HPDE6-E6E7 (cell line): ENCODE measurements at regions not wholly inside any gene's neighbourhood (a gene's known extent, or its start where the extent isn't known, plus 50 kb on each side); places are given as distances from the start of the nearest gene placed in this dataset.

Experiments
- DNase-seq: peaks from one replicate; pipeline ENCODE4 v3.0.0; 2011; ENCODE audit warnings: missing footprints; ENCODE audit errors: extremely low spot score

DNA sequence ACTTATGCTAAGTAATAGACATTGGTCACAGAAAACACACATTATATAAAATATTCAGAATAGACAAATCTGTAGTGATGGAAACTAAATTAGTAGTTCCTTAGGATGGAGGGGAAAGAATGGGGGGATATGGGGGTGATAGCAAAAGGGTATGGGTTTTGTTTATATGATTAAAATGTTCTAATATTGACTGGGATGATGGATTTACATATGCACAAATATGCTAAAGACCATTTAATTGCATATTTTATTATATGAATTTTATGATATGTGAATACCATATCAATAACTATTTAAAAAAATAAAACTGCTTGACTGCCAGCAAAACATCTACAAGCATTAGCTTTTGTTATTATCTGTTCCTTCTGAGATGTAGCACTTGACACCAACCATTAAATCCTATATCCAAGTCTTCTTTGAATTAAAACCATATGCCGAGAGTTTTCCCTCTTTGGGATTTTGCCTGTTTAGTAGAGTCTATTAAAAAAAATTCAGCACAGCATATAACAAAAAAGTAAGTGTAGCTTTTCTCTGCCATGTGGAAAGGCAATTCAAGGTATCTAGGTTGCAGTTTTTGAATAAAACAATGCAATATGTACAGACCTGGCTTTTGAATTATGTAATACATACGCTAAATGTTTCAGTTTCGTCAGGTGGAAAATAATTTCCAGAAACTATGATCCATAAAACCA lies 2584.1 kb upstream of the PCDH20 start:
- DNase-seq, result no peak

DNA sequence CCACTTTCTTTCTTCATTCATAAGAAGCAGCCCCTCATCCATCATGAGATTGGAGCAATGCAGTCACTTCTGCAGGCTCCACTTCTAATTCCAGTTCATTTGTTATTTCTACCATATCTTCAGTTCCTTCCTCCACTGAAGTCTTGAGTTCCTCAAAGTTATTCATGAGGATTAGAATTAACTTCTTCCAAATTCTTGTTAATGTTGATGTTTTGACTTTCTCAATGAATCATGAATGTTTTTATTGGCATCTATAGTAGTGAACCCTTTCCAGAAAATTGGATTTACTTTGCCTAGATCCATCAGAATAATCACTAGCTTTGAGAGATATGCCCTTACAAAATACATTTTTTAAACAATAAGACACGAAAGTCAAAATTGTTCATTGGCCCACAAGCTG lies 2567.7 kb upstream of the PCDH20 start:
- no peak for DNase-seq

DNA sequence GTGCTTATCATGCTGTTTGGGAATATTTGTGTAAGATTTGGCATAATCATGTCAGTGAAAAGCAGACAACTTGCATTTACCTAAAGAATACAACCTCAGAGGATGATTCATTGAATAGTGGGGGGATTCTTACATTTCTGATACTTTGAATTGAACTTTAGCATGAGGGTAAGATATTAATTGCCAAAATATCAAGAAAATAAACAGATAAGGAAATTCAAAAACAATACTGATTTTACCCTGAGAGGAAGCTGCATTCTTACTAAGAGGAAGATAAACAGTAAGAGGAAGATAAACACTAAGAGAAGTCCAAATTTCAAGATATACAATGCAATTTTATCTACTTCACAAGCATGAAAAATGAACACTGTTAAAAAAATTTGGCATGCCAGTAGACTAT lies 2564.3 kb upstream of the PCDH20 start:
- no peak for DNase-seq

DNA sequence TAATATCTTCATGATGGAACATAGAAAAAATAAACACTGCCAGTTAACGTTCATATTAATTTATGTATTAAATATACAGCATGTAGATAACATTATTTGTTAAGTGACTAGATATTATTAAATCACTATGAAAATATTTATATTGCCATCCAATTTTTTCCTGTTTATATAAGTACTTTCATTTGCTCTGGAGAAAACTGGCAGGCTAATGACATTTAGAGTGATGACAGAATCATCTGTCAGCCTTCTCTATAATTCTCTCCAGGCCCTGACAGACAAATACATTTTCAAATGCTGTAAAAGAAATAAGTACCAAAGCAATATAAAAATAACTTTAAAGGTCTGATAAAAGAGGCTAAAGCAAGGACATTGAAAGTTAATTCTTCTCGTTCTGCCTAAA lies 2556.7 kb upstream of the PCDH20 start:
- no peak for DNase-seq

DNA sequence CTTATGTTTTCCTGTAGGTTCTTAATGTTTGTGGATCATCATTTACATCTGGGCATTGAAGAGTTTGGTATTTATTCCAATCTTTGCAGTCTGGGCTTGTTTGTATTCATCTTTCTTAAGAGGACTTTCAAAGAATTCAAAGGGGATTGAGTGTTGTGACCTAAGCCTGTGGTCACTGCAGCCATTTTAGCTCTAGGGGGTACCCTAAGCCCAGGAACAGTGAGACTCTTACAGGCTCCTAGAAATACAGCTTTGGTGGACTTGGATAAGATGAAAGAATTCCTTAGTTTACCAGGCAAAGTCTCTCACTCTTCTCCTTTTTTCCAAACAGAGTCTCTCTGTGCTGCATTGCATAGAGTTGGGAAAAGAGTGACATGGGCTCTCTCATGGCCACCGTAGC lies 2539.0 kb upstream of the PCDH20 start:
- no peak for DNase-seq

DNA sequence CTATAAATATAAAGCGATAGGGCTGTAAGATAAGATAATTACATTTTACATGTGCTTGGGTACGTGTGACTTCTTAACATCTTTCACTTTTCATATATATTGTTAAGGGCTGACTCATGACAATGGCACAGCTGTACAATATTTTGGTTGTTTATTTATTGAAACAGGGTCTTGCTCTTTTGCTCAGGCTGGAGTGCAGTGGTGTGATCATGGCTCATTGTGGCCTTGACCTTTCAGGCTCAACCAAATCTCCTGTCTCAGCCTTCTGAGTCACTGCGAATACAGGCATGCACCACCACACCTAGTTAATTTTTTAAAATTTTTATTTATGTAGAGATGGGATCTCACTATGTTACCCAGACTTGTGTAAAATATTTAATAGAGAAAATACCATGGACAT lies 2532.4 kb upstream of the PCDH20 start:
- DNase-seq, result no peak

DNA sequence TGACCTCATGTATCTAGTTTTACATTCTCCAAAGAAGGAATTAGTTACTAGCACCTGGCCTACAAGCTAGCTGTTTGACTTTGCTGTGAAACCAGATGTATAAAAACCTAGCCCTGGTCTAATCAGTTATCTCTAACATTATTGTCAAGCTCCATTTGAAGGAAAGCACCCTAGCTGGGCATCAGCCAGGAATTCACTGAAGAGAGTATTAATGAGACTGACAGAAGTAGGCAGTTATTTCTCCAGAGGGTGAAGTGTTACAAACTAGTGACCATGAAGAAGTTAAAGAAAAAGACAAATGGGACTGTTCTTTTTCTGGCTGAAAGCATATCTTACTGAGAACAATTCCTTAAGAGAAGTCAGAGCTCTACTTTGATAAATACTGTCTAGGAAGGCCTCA lies 2529.3 kb upstream of the PCDH20 start:
- DNase-seq, result no peak

DNA sequence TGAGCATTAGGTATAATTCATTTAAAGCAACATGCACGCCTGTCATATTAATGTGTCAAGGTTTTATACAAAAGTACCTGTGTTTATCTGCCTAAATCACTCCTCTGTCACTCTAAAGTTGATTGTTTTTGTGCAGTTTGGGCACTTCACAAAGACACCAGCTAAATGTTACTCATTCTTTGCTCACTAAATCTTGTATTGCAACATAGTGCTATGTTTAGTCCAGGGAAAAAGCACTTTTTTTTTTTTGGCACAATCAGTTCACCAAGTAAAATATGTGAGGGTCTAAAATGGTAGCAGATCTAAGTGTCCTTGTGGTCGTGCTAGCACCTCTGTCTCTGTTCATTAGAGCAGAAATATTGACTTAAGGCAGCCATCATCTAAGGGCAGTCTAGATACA lies 2526.7 kb upstream of the PCDH20 start:
- DNase-seq, result no peak

DNA sequence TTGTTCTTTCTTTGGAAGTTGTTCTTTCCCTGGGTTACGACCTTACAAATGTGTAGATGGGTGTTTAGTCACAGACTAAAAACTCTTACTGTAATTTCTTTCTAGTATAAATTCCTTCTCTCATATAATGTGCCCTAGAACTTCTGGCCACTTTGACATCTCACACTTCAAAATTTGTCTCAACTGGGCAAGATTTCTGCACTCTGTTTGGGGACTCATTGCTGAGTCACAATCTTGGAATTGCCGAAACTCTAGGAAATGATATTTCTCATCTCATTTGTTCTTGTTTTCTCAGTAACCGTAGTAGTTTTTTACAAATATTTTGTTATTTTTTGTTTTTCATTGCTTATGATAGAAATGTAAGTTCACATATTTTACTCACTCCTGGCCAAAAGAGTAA lies 2523.2 kb upstream of the PCDH20 start:
- DNase-seq, result no peak

DNA sequence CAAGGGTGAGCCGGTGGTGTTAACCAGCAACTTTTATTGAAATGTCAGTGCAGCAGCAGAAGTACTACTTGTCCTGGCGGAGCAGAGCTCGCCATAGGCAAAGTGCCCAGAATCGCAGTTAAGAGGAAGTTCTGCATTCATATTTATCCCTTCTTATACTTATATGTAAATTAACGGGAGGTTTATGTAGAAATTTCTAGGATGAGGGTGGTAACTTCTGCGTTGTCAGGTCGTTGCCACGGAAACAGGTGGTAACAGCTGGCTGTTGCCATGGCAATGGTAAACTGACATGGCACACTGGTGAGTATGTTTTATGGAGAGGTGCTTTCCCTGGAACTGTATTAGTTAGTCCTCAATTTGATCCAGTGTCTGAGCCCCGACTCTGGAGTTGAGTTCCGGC lies 2494.9 kb upstream of the PCDH20 start:
- DNase-seq, result no peak

DNA sequence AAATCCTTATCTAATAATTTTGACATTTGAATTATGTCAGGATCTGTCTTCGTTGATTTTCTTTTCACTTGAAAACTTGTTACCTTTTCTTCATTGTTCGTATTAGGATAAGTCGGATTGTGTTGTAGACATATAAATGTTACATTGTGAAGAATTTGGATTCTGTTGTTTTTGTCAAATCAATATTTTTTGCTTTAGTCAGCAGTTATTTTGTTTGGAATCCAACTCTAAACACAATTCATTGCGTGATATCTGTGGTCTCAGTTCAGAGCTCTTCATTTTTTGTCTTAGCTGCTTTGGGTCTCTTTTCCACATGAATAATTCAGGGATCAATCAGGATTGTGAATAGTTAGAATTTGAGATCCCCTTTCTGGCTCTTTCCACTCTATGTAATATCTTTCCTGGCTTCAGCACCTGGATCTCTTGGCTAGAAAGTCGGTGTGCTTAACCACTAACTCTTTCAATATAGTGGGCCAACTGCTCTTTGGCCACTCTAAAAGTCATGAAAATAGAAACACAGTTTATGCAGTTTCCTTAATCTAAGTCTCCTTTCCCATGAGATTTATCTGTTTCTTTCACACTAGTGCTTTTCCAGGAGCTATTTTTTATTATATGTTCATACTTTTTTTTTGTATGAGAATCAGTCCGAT lies 2494.2 kb upstream of the PCDH20 start:
- no peak for DNase-seq

DNA sequence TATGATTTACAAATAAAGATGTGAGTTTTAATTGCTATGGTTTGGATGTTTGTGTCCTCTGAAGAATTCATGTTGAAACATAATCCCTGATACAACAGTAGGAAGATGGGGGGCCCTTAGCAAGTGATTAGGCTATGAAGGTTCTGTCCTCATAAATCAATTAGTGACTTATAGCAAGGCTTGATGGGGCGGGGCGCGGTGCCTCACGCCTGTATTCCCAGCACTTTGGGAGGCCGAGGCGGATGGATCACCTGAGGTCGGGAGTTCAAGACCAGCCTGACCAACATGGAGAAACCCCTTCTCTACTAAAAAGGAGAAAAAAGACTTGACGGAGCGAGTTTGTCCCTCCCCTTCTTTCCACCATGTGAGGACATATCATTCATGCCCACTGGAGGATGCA lies 2486.5 kb upstream of the PCDH20 start:
- no peak for DNase-seq

DNA sequence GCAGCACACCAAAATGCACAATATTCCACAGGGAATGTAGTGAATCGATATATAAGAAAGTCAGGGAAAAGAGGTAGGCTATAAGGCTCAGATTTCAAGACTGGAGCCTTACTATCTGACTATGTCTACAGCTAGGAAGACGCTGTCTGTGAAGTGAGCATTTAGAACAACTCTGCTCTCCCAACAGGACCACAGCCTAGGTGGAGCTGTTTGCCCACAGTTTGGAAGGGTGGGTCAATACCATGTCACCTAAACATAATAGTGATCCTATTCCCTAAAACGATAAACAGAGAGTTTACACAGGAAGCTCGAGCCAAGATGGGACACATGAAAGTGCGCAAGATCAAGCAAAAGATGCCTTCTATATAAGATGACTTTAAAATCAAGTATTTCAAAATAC lies 2486.0 kb upstream of the PCDH20 start:
- no peak for DNase-seq

DNA sequence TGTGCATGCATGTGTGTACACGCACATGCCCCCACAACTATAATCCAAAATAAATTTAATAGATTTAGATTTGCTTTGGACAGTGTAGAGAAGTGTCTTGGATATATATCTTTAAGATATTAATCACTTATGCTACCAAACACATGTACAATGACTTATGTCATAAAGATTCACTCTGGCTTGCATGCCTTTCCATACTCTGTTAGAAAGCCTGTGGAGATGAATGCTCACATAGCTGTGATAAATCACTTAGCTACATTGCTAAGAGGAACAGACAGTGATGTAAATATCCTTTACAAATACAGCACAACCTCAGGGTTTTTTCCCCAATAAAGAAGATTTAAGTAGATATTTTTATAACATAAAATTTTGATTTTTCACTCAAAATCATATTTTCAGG lies 2484.8 kb upstream of the PCDH20 start:
- no peak for DNase-seq

DNA sequence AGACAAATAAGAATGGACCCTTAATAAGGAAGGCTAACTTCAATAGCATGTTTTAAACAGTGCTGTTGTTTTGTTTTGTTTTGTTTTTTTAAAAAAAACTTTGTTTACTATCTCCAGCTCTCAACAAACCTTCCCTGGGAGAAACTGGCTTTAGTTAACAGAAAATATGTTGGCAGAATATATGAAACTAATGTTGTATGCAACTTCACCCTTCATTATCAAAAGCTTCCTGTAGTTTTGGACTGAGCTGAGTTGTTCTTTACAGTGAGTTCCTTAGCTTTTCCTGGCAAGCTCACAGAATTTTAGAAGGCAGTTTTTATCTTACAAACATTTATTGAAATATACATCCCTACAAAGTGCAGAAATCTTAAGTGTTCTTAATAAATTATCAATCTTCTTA lies 2480.7 kb upstream of the PCDH20 start:
- no peak for DNase-seq

DNA sequence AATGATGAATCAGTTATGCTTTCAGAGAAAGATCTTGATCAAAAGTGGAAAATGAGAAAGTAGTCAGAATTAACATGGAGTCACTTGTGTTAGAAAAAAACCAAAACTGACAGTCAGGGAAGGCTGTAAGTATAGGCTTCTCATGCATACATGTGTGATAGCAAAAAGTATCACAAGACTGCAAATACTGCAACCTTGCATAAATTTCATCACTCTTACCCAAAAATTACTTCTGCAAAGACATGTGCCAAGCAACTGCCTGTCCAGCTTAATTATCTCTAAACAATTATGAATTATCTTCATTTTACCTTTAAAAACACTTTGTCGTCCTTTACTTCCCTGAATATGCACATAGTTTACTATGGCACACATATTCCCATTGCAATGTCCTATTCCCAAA lies 2466.4 kb upstream of the PCDH20 start:
- DNase-seq, result no peak

DNA sequence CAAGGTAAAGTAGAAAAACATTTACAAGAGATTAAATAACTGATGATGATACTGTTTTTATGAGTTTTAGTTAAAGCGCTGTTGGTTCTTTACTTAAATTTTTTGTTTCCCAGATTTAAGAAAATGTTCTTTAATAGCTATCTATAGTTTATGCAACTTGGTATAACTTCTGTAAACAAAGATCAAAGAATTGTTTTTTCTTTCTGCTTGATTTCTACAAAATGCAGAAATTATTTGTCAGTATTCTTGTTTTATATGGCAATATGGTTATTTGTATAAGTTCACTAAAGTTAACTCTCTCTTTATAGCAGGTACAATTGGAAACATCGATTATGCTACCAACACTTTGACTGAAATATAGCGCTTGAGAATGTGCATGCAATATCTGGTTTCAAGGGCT lies 2465.1 kb upstream of the PCDH20 start:
- DNase-seq, result no peak

DNA sequence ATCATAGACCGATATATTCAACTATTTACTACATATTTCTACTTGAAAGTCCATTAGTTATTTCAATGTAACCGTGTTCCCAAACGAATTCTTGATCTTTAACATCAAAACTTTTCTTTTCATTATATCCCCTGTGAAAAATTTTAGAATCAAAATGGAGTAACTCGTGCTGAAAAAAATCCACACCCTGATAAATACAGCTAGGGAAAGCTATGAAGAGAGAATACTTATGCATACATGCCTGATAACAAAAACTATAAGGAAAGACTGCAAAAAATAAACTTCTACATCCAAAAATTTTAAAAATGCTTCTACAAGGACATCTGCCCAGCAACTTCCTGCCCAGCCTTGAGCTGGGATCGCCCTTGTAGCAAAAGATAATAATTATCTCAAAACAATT lies 2458.3 kb upstream of the PCDH20 start:
- DNase-seq, result no peak

DNA sequence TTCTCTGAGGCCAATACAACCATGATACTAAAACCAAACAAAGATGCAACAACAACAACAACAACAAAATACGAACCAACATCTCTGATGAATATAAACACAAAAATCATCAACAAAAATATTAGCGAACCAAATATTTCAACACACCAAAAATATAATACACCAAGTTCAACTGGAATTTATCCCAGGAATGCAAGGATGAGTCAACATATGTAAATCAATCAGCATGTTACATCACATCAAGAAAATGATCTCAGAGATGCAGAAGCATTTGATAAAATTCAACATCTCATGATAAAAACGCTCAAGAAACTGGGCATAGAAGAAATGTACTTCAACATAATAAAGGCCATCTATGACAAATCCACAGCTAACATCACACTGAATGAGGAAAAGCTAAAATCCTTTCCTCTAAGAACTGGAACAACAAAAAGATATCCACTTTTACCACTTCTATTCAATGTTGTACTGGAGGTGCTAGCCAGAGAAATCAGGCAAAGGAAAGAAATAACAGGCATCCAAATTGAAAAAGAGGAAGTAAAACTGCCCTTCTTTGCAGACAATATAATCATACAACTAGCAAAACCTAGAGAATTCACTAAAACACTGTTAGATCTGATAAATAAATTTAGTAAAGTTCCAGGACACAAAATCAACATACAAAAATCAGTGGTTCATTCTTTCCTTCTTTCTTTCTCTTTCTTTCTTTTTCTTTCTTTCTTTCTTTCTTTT lies 2448.7 kb upstream of the PCDH20 start:
- DNase-seq, result no peak

DNA sequence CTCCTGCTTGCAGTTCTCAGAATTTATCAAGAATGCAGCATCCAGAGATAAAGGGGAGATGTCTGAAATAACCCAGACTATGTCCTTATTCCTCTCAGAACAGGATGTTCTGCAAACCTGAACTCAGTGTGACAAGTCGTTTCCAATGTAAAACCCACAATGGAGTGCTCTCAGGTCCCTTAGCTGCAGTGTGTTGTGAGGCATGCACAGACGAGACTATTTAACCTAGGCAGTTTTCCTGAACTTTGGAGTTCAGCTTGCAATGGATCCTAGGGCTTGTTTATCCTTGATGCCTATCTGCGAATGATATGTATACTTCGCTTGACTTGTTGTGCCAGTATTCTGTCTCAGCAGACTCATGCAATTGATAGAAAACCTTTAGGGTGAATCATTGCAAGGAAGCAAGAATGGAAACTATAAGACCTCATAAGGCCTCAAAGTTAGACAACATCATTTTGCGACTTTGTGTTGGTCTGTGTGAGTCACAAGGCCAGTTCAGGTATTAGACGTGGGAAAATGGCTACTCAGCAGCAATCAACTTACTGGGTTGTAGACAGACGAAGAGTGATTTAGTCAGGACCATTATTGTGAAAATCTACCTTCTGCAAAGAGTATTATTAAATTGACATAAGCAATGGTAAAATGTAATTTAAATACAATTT lies 2439.9 kb upstream of the PCDH20 start:
- no peak for DNase-seq

DNA sequence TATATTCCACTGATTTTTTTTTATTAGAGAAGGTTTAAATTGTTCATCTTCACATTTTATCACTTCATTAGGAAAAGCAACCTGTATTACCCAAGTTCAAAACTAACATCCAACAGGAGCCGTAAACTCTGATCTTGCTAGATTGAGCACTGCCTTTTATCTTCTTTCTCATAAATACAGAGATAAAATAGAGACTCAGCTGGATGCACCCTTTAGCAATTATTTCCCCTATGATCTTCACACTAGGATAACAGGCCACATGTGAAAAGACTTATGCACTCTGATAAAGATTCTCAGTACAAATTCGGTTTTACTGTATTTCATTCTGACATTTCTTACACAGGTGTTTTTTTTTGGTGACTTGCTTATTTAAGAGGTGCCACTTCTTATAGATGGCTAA lies 2438.2 kb upstream of the PCDH20 start:
- no peak for DNase-seq

DNA sequence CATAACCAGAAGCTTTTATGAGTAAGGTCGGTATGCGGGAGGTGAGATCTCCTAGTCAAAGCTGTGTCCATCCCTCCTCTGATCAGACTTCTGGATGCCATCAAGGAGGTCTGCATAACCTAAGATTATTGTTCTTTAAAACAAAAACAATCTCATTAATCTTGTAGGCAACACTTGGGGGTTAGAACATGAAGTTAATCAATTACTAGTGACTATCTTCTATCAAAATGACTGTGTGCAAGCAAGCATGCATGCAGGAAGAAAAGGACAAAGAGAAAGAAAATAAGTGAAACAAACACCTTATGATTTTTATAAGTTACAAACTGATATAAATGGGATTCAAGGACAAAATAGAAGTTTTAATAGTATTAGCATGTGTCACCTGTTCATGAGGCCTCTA lies 2435.9 kb upstream of the PCDH20 start:
- no peak for DNase-seq
